Prostate gland (tissue), 2 donors: ENCODE measurements at regions not wholly inside any gene's neighbourhood (a gene's known extent, or its start where the extent isn't known, plus 50 kb on each side); places are given as distances from the start of the nearest gene placed in this dataset.

ENCODE experiments used
- POLR2A ChIP-seq: fragments of 450-650 bp; IDR thresholded peaks from one replicate; pipeline ENCODE4 v1.6.1; 2016; ENCODE audit warnings: antibody characterized with exemption, mild to moderate bottlenecking
- POLR2AphosphoS5 ChIP-seq: sonication (generic); formaldehyde crosslinking; IDR thresholded peaks from one replicate; pipeline ENCODE4 v1.6.1; 2017; ENCODE audit warnings: antibody characterized with exemption
- TF ChIP-seq, protein P1 (sequence below), 4 experiments: fragments of 200-600 bp in 2 of 4; fragments of 450-650 bp in 2 of 4; sonication (generic) in 2 of 4; IDR thresholded peaks; 1 replicate in 3 of 4; 2 replicates in 1 of 4; pipeline ENCODE4 v1.5.1; 2016 to 2019; ENCODE audit warnings: antibody characterized with exemption in 4 of 4, mild to moderate bottlenecking in 2 of 4, moderate library complexity in 2 of 4

DNA sequence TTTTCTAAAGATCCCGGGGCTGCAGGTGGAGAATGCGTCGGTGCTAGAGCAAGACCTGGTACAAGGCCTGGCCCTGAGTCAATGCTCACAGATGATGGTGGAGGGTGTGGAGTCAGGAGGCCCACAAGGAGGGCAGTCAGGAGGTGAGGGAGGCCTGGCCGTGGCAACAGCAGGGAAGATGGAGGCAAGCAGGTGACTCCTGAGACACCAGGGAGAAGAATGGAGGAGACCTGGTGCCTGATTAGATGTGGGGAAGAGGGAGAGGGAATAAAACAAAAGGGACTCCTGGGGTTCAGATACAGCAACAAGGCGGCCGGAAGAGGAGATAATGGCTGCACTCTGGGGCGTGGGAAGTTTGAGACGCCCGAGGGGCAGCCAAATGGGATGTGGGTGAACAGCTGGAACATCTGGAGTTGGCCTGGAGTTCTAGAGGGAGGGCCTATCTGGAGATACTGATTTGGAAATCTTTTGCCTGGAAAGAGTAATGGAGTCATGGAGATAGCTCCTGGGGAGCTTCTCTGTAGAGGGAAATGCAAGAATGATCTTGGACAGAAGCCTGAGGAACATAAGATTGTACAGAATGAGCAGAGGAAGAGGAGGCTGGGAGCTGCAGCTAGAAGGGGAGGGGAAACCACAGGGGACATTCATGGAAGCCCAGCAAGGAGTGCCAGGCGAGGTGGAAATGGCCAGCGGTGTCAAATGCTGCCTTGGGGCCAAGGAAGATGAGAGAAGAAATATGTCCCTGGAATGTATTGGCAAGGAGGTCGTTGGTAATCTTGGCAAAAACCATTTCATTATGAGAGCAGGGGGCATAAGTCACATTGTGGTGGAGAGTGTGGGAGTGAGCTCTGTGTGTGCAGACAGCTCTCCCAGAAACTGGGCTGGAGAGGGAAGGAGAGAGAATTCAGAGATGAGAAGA, 67.5 kb upstream of the CORO2B start:
- TF ChIP-seq, protein P1, sequence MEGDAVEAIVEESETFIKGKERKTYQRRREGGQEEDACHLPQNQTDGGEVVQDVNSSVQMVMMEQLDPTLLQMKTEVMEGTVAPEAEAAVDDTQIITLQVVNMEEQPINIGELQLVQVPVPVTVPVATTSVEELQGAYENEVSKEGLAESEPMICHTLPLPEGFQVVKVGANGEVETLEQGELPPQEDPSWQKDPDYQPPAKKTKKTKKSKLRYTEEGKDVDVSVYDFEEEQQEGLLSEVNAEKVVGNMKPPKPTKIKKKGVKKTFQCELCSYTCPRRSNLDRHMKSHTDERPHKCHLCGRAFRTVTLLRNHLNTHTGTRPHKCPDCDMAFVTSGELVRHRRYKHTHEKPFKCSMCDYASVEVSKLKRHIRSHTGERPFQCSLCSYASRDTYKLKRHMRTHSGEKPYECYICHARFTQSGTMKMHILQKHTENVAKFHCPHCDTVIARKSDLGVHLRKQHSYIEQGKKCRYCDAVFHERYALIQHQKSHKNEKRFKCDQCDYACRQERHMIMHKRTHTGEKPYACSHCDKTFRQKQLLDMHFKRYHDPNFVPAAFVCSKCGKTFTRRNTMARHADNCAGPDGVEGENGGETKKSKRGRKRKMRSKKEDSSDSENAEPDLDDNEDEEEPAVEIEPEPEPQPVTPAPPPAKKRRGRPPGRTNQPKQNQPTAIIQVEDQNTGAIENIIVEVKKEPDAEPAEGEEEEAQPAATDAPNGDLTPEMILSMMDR (IDR thresholded peaks at IDR 0.05) = no peak
- TF ChIP-seq POLR2A (no peak), POLR2AphosphoS5 (no peak)
